Smooth muscle cell (in vitro differentiated cells): ENCODE measurements at regions not wholly inside any gene's neighbourhood (a gene's known extent, or its start where the extent isn't known, plus 50 kb on each side); places are given as distances from the start of the nearest gene placed in this dataset.

Experiments
- DNase-seq: peaks from one replicate; lab custom pipeline; 2025; ENCODE audit not compliant: unreplicated experiment; lab: John Stamatoyannopoulos, UW
- H2AFZ ChIP-seq: fragments of 200-600 bp; sonication (generic); 2 replicates; pipeline ENCODE4 v1.6.0; 2016; ENCODE audit warnings: antibody characterized with exemption, low read depth, mild to moderate bottlenecking
- H3F3A ChIP-seq: fragments of 200-600 bp; sonication (generic); 2 replicates; pipeline ENCODE4 v1.6.0; 2017; ENCODE audit warnings: antibody characterized with exemption, low read depth
- H3K27ac ChIP-seq: fragments of 200-600 bp; sonication (generic); 2 replicates; pipeline ENCODE4 v1.5.1; 2016; ENCODE audit warnings: low read depth, mild to moderate bottlenecking
- H3K27me3 ChIP-seq: fragments of 200-600 bp; sonication (generic); 2 replicates; pipeline ENCODE4 v1.6.1; 2016; ENCODE audit warnings: low read depth, mild to moderate bottlenecking
- H3K36me3 ChIP-seq: fragments of 200-600 bp; sonication (generic); 2 replicates; pipeline ENCODE4 v1.5.1; 2016; ENCODE audit warnings: low read depth
- H3K4me1 ChIP-seq: fragments of 200-600 bp; sonication (generic); 2 replicates; pipeline ENCODE4 v1.5.1; 2016; ENCODE audit warnings: low read depth
- H3K4me2 ChIP-seq: fragments of 200-600 bp; sonication (generic); 2 replicates; pipeline ENCODE4 v1.6.0; 2016; ENCODE audit warnings: mild to moderate bottlenecking
- H3K4me3 ChIP-seq: fragments of 200-600 bp; sonication (generic); 2 replicates; pipeline ENCODE4 v1.5.1; 2016; ENCODE audit warnings: mild to moderate bottlenecking
- H3K79me2 ChIP-seq: fragments of 200-600 bp; sonication (generic); 2 replicates; pipeline ENCODE4 v1.6.0; 2016; ENCODE audit warnings: low read depth, mild to moderate bottlenecking
- H3K9ac ChIP-seq: fragments of 200-600 bp; sonication (generic); 2 replicates; pipeline ENCODE4 v1.6.0; 2016; ENCODE audit warnings: low read depth
- H3K9me3 ChIP-seq: fragments of 200-600 bp; sonication (generic); replicated peaks from 2 replicates; pipeline ENCODE4 v1.5.1; 2016; ENCODE audit warnings: low read depth
- H4K20me1 ChIP-seq: fragments of 200-600 bp; sonication (generic); 2 replicates; pipeline ENCODE4 v1.6.0; 2016; ENCODE audit warnings: low read depth
- CTCF ChIP-seq: fragments of 200-600 bp; sonication (generic); IDR thresholded peaks from 2 replicates; pipeline ENCODE4 v1.5.1; 2017; ENCODE audit warnings: borderline replicate concordance, mild to moderate bottlenecking, antibody characterized with exemption; ENCODE audit not compliant: insufficient read depth, poor library complexity, severe bottlenecking
- WGBS: methylation state at CpG from one replicate; pipeline ENCODE4 v1.1.7; 2016; ENCODE audit warnings: low lambda C conversion rate; 5-methylcytosine and 5-hydroxymethylcytosine counted together

- no peaks in the 10 kb centered on the region for H3K36me3 ChIP-seq
- no peak overlapping the region for H3K4me2 ChIP-seq
- H3K79me2 ChIP-seq, result no peaks in the 10 kb centered on the region
- no peaks in the 10 kb centered on the region for H3K4me1 ChIP-seq
- 69% methylated on average over 3 of the region's 3 CpGs for WGBS
- no peaks in the 10 kb centered on the region for H3F3A ChIP-seq
- no peak overlapping the region for H3K27ac ChIP-seq
- H3K4me3 ChIP-seq, result no peak overlapping the region
- no peaks in the 10 kb centered on the region for H4K20me1 ChIP-seq
- no peak overlapping the region for H2AFZ ChIP-seq
- no peaks in the 10 kb centered on the region for H3K27me3 ChIP-seq
- TF ChIP-seq CTCF, result no peak
- H3K9ac ChIP-seq, result no peak overlapping the region
- no peaks in the 10 kb centered on the region for H3K9me3 ChIP-seq
- no peak for DNase-seq
These were observed 249.5 kb downstream of the CBLN4 start for GRCh38 chr20:55755861-55756260.

GRCh38 chr20:55755411-55755810, 249.9 kb downstream of the CBLN4 start:
- Histone ChIP-seq H3K27ac (no peak overlapping the region), H3K4me2 (no peak overlapping the region), H3K4me3 (no peak overlapping the region), H3K4me1 (no peaks in the 10 kb centered on the region), H4K20me1 (no peaks in the 10 kb centered on the region), H3K9me3 (no peaks in the 10 kb centered on the region), H3F3A (no peaks in the 10 kb centered on the region), H3K79me2 (no peaks in the 10 kb centered on the region), H3K36me3 (no peaks in the 10 kb centered on the region), H2AFZ (no peak overlapping the region), H3K9ac (no peak overlapping the region), H3K27me3 (no peaks in the 10 kb centered on the region)
- no peak for DNase-seq
- 71% methylated on average over 5 of the region's 5 CpGs for WGBS
- TF ChIP-seq CTCF, result no peak

- H3K4me3 ChIP-seq, result no peak overlapping the region
- no peaks in the 10 kb centered on the region for H3K9me3 ChIP-seq
- no peak overlapping the region for H3K27ac ChIP-seq
- WGBS, result 95% methylated on average over 1 of the region's 1 CpG
- H4K20me1 ChIP-seq, result no peaks in the 10 kb centered on the region
- H3K4me1 ChIP-seq, result no peaks in the 10 kb centered on the region
- H3K79me2 ChIP-seq, result no peaks in the 10 kb centered on the region
- no peak overlapping the region for H3K9ac ChIP-seq
- H3K27me3 ChIP-seq, result no peaks in the 10 kb centered on the region
- DNase-seq, result no peak
- H3K36me3 ChIP-seq, result no peaks in the 10 kb centered on the region
- H2AFZ ChIP-seq, result no peak overlapping the region
- no peak overlapping the region for H3K4me2 ChIP-seq
- TF ChIP-seq CTCF, result no peak
- H3F3A ChIP-seq, result no peaks in the 10 kb centered on the region
These were observed 258.6 kb downstream of the CBLN4 start for GRCh38 chr20:55746723-55747122.

GRCh38 chr20:55745840-55746239, 259.5 kb downstream of the CBLN4 start:
- H3K27ac ChIP-seq, result no peak overlapping the region
- H3F3A ChIP-seq, result no peaks in the 10 kb centered on the region
- no peak overlapping the region for H3K4me2 ChIP-seq
- DNase-seq, result no peak
- H4K20me1 ChIP-seq, result no peaks in the 10 kb centered on the region
- no peaks in the 10 kb centered on the region for H3K27me3 ChIP-seq
- H3K4me3 ChIP-seq, result no peak overlapping the region
- no peak overlapping the region for H2AFZ ChIP-seq
- no peaks in the 10 kb centered on the region for H3K9me3 ChIP-seq
- WGBS, result 67% methylated on average over 1 of the region's 1 CpG
- no peaks in the 10 kb centered on the region for H3K79me2 ChIP-seq
- H3K36me3 ChIP-seq, result no peaks in the 10 kb centered on the region
- no peak overlapping the region for H3K9ac ChIP-seq
- TF ChIP-seq CTCF, result no peak
- no peaks in the 10 kb centered on the region for H3K4me1 ChIP-seq
